ENCODE measurements at regions not wholly inside any gene's neighbourhood (a gene's known extent, or its start where the extent isn't known, plus 50 kb on each side); places are given as distances from the start of the nearest gene placed in this dataset.

GRCh38 chr11:86135319-86135714 is 66.4 kb upstream of the PICALM start:
- FAIRE-seq: no peak
- no peak overlapping the region for H3K9ac ChIP-seq (replicated peaks in 1 of 4; ENCODE audit: extremely low read depth in 1 of 4, low read depth in 3 of 4, low read length in 3 of 4)
- TF ChIP-seq ATF2 (IDR thresholded peaks at IDR 0.05; ENCODE audit: low read length): no peak
- no peak for TF ChIP-seq SAP30 (IDR thresholded peaks at IDR 0.05; ENCODE audit: insufficient read depth, insufficient replicate concordance, low read length)
- TF ChIP-seq, protein P1, sequence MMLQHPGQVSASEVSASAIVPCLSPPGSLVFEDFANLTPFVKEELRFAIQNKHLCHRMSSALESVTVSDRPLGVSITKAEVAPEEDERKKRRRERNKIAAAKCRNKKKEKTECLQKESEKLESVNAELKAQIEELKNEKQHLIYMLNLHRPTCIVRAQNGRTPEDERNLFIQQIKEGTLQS (IDR thresholded peaks at IDR 0.05; ENCODE audit: insufficient read depth, low read depth, low read length): no peak
- no peak for TF ChIP-seq NRF1 (IDR thresholded peaks at IDR 0.05; ENCODE audit: low read depth, low read length)
- no peak for TF ChIP-seq BACH1 (IDR thresholded peaks at IDR 0.05; ENCODE audit: low read length)
- no peak for TF ChIP-seq CBX5 (IDR thresholded peaks at IDR 0.05; ENCODE audit: low read depth, low read length)
- no peak for TF ChIP-seq SIX5 (IDR thresholded peaks at IDR 0.05; ENCODE audit: low read depth, low read length)
- no peak for TF ChIP-seq RAD21 (IDR thresholded peaks at IDR 0.05 in 1 of 2, conservative IDR thresholded peaks at IDR 0.05 in 1 of 2; ENCODE audit: low read depth in 2 of 2, low read length in 2 of 2)
- no peak for TF ChIP-seq SUZ12 (IDR thresholded peaks at IDR 0.05; ENCODE audit: low read length)
- TF ChIP-seq KDM4A (IDR thresholded peaks at IDR 0.05; ENCODE audit: low read depth, low read length, severe bottlenecking): no peak
- no peak for TF ChIP-seq POU5F1 (IDR thresholded peaks at IDR 0.05; ENCODE audit: low read depth, low read length)
- TF ChIP-seq MAX (IDR thresholded peaks at IDR 0.05): no peak
- no peak for TF ChIP-seq BRCA1 (IDR thresholded peaks at IDR 0.05; ENCODE audit: low read depth, low read length)

More at GRCh38 chr11:86135319-86135714, 66.4 kb upstream of the PICALM start:
- CTCF ChIA-PET (ENCODE audit: partially characterized antibody): no interaction called here
- Histone ChIP-seq H2AFZ (ENCODE audit: low read length) (no peak overlapping the region), H2AK5ac (ENCODE audit: low read depth, low read length) (no peak overlapping the region), H3K4me2 (ENCODE audit: insufficient read depth in 1 of 2, low read depth in 2 of 2, low read length in 2 of 2) (no peak overlapping the region), H3K23me2 (ENCODE audit: low read depth, low read length) (no peaks in the 10 kb centered on the region), H3K23ac (ENCODE audit: insufficient read length) (no peak overlapping the region), H3K4me1 (replicated peaks in 1 of 4; ENCODE audit: control insufficient read depth in 3 of 4, insufficient read depth in 4 of 4, low read length in 3 of 4) (no peaks in the 10 kb centered on the region), H2BK120ac (replicated peaks; ENCODE audit: low read depth, low read length) (no peak overlapping the region), H3K14ac (ENCODE audit: insufficient read length) (no peak overlapping the region), H3K18ac (ENCODE audit: extremely low read depth, low read length) (no peak overlapping the region), H2BK5ac (ENCODE audit: low read depth, low read length) (no peak overlapping the region), H3K4ac (replicated peaks; ENCODE audit: insufficient read length, low read depth, low read length) (no peak overlapping the region), H3K9me3 (ENCODE audit: insufficient read depth in 2 of 2, low read depth in 1 of 2, low read length in 1 of 2) (no peaks in the 10 kb centered on the region), H3K79me1 (ENCODE audit: low read depth, low read length) (no peaks in the 10 kb centered on the region), H2BK15ac (ENCODE audit: low read length) (no peak overlapping the region), H4K20me1 (replicated peaks in 1 of 2; ENCODE audit: control insufficient read depth in 1 of 2, insufficient read depth in 2 of 2, low read length in 2 of 2) (no peaks in the 10 kb centered on the region), H3K27ac (ENCODE audit: low read depth, low read length) (no peak overlapping the region), H3K27me3 (replicated peaks in 1 of 4; ENCODE audit: control insufficient read depth in 3 of 4, extremely low read depth in 1 of 4, insufficient read depth in 3 of 4, low read length in 3 of 4) (no peaks in the 10 kb centered on the region), H3K79me2 (ENCODE audit: control insufficient read depth in 1 of 2, insufficient read depth in 2 of 2, low read length in 2 of 2) (no peaks in the 10 kb centered on the region), H4K5ac (ENCODE audit: insufficient read length, low read depth, low read length) (no peak overlapping the region), H3K56ac (replicated peaks; ENCODE audit: insufficient read length, low read depth, low read length) (no peak overlapping the region), H3K36me3 (ENCODE audit: control insufficient read depth in 2 of 4, insufficient read depth in 4 of 4, low read length in 3 of 4) (no peaks in the 10 kb centered on the region), H4K8ac (ENCODE audit: extremely low read depth, insufficient read depth, low read length) (no peak overlapping the region), H4K91ac (replicated peaks; ENCODE audit: insufficient read length, low read length) (no peak overlapping the region), H2BK12ac (ENCODE audit: low read depth, low read length) (no peak overlapping the region), H3K4me3 (ENCODE audit: extremely low read depth in 1 of 4, insufficient read depth in 2 of 4, low read depth in 3 of 4, low read length in 4 of 4) (no peak overlapping the region), H2BK20ac (ENCODE audit: low read length) (no peak overlapping the region)
- POLR2A ChIA-PET (ENCODE audit: partially characterized antibody): no interaction called here
- no peak for DNase-seq (ENCODE audit: low read depth in 1 of 2, low spot score in 2 of 2)
- WGBS, 2 experiments (ENCODE audit: extremely low coverage in 1 of 2, insufficient coverage in 1 of 2, insufficient read length in 1 of 2, insufficient replicate concordance in 2 of 2, low coverage in 1 of 2, low lambda C conversion rate in 2 of 2, missing lambda C conversion rate in 1 of 2): 94% methylated on average over 1 of the region's 1 CpG; no CpG with 5 or more reads in 1 of the 2 experiments
